ENCODE measurements at regions not wholly inside any gene's neighbourhood (a gene's known extent, or its start where the extent isn't known, plus 50 kb on each side); places are given as distances from the start of the nearest gene placed in this dataset.

- H3K36me3 ChIP-seq (ENCODE audit: control insufficient read depth in 2 of 4, insufficient read depth in 4 of 4, low read length in 3 of 4), result no peaks in the 10 kb centered on the region
- no peak overlapping the region for H2AFZ ChIP-seq (ENCODE audit: low read length)
- no peak overlapping the region for H4K91ac ChIP-seq (replicated peaks; ENCODE audit: insufficient read length, low read length)
- WGBS, 2 experiments (ENCODE audit: extremely low coverage in 1 of 2, insufficient coverage in 1 of 2, insufficient read length in 1 of 2, insufficient replicate concordance in 2 of 2, low coverage in 1 of 2, low lambda C conversion rate in 2 of 2, missing lambda C conversion rate in 1 of 2), result 88% methylated on average over 12 of the region's 12 CpGs; no CpG with 5 or more reads in 1 of the 2 experiments
- no peaks in the 10 kb centered on the region for H3K4me1 ChIP-seq (replicated peaks in 1 of 4; ENCODE audit: control insufficient read depth in 3 of 4, insufficient read depth in 4 of 4, low read length in 3 of 4)
- H2BK5ac ChIP-seq (ENCODE audit: low read depth, low read length), result no peak overlapping the region
- no peak overlapping the region for H3K14ac ChIP-seq (ENCODE audit: insufficient read length)
- no peak overlapping the region for H2BK15ac ChIP-seq (ENCODE audit: low read length)
- no peak overlapping the region for H2BK12ac ChIP-seq (ENCODE audit: low read depth, low read length)
- H3K9ac ChIP-seq (replicated peaks in 1 of 4; ENCODE audit: extremely low read depth in 1 of 4, low read depth in 3 of 4, low read length in 3 of 4), result no peak overlapping the region
- no peak overlapping the region for H3K18ac ChIP-seq (ENCODE audit: extremely low read depth, low read length)
- no peak overlapping the region for H4K8ac ChIP-seq (ENCODE audit: extremely low read depth, insufficient read depth, low read length)
- no peak overlapping the region for H2BK120ac ChIP-seq (replicated peaks; ENCODE audit: low read depth, low read length)
- DNase-seq (ENCODE audit: low read depth in 1 of 2, low spot score in 2 of 2) (no peak), FAIRE-seq (no peak)
- no peaks in the 10 kb centered on the region; the same call in 1 of the 2 replicates for H3K23me2 ChIP-seq (ENCODE audit: low read depth, low read length)
- no peak overlapping the region for H2BK20ac ChIP-seq (ENCODE audit: low read length)
- no peak overlapping the region for H2AK5ac ChIP-seq (ENCODE audit: low read depth, low read length)
- CTCF ChIA-PET (ENCODE audit: partially characterized antibody), result no interaction called here
- no peaks in the 10 kb centered on the region for H3K27me3 ChIP-seq (replicated peaks in 1 of 4; ENCODE audit: control insufficient read depth in 3 of 4, extremely low read depth in 1 of 4, insufficient read depth in 3 of 4, low read length in 3 of 4)
- no peak overlapping the region for H3K56ac ChIP-seq (replicated peaks; ENCODE audit: insufficient read length, low read depth, low read length)
- no peak overlapping the region for H3K27ac ChIP-seq (ENCODE audit: low read depth, low read length)
- POLR2A ChIA-PET (ENCODE audit: partially characterized antibody), result no interaction called here
- no peaks in the 10 kb centered on the region for H3K79me2 ChIP-seq (ENCODE audit: control insufficient read depth in 1 of 2, insufficient read depth in 2 of 2, low read length in 2 of 2)
- H3K23ac ChIP-seq (ENCODE audit: insufficient read length), result no peak overlapping the region
- no peak overlapping the region for H3K4me2 ChIP-seq (ENCODE audit: insufficient read depth in 1 of 2, low read depth in 2 of 2, low read length in 2 of 2)
- H3K79me1 ChIP-seq (ENCODE audit: low read depth, low read length), result no peaks in the 10 kb centered on the region
- no peak overlapping the region for H3K4ac ChIP-seq (replicated peaks; ENCODE audit: insufficient read length, low read depth, low read length)
- no peak overlapping the region for H3K4me3 ChIP-seq (ENCODE audit: extremely low read depth in 1 of 4, insufficient read depth in 2 of 4, low read depth in 3 of 4, low read length in 4 of 4)
- H4K5ac ChIP-seq (ENCODE audit: insufficient read length, low read depth, low read length), result no peak overlapping the region
- H3K9me3 ChIP-seq (ENCODE audit: insufficient read depth in 2 of 2, low read depth in 1 of 2, low read length in 1 of 2), result no peaks in the 10 kb centered on the region
- H4K20me1 ChIP-seq (replicated peaks in 1 of 2; ENCODE audit: control insufficient read depth in 1 of 2, insufficient read depth in 2 of 2, low read length in 2 of 2), result no peaks in the 10 kb centered on the region
- TF ChIP-seq RXRA (IDR thresholded peaks at IDR 0.05; ENCODE audit: insufficient read depth, low read depth, low read length), result no peak
- no peak for TF ChIP-seq EP300 (IDR thresholded peaks at IDR 0.05; ENCODE audit: borderline replicate concordance in 1 of 2, low read depth in 2 of 2, low read length in 2 of 2)
- TF ChIP-seq RAD21 (IDR thresholded peaks at IDR 0.05 in 1 of 2, conservative IDR thresholded peaks at IDR 0.05 in 1 of 2; ENCODE audit: low read depth in 2 of 2, low read length in 2 of 2), result no peak
- TF ChIP-seq JUN (IDR thresholded peaks at IDR 0.05; ENCODE audit: low read depth, low read length), result no peak
- TF ChIP-seq NRF1 (IDR thresholded peaks at IDR 0.05; ENCODE audit: low read depth, low read length), result no peak
These were observed 218.9 kb upstream of the MVB12B start for GRCh38 chr9:126107693-126108092.
